Skeletal muscle satellite cell (primary cell): ENCODE measurements at regions not wholly inside any gene's neighbourhood (a gene's known extent, or its start where the extent isn't known, plus 50 kb on each side); places are given as distances from the start of the nearest gene placed in this dataset.
"Not testable (repeated sequence)": the region's sequence is repeated elsewhere in the genome, so short reads cannot be mapped to it uniquely, and the experiment has no call there.

Experiments used
- H3K27me3 ChIP-seq: 2 replicates; pipeline ENCODE4 v1.7.0; 2013; ENCODE audit warnings: low read length; ENCODE audit not compliant: control insufficient read depth, insufficient read depth
- H3K36me3 ChIP-seq: 2 replicates; pipeline ENCODE4 v1.7.0; 2013; ENCODE audit warnings: mild to moderate bottlenecking, control low read depth, low read length; ENCODE audit not compliant: insufficient read depth
- H3K4me1 ChIP-seq: 2 replicates; pipeline ENCODE4 v1.7.0; 2013; ENCODE audit warnings: low read length; ENCODE audit not compliant: control insufficient read depth, insufficient read depth
- H3K4me2 ChIP-seq: 2 replicates; pipeline ENCODE4 v1.7.0; 2013; ENCODE audit warnings: mild to moderate bottlenecking, low read length
- H3K4me3 ChIP-seq: 2 replicates; pipeline ENCODE4 v1.7.0; 2013; ENCODE audit warnings: low read length
- H3K9ac ChIP-seq: 2 replicates; pipeline ENCODE4 v1.7.0; 2013; ENCODE audit warnings: mild to moderate bottlenecking, low read depth, low read length, moderate library complexity
- H3K9me3 ChIP-seq: replicated peaks from 2 replicates; pipeline ENCODE4 v1.7.0; 2013; ENCODE audit warnings: mild to moderate bottlenecking, control low read depth, low read length

DNA sequence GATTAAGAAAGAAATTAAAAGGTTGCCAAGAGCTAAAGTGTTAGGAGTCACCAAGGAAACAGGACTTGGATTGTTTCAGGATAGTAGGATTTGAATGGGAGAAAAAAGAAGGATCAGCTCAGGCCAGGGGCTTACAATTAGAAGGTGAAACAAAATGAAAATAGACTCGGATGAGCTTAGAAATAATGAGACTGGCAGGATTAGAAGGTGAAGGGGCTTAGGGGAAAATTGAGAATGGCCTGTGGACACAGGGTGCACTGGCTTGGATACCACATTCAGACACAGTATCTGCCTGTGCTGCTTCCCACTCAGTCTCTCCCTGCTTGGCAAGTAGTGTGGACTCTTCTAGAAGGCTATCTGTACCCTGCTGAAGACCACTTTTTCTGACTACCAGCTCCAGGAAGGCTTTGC is 206.1 kb upstream of the ATP10A start:
- Histone ChIP-seq H3K27me3 (no peaks in the 10 kb centered on the region), H3K4me1 (no peaks in the 10 kb centered on the region), H3K4me3 (no peak overlapping the region), H3K36me3 (no peaks in the 10 kb centered on the region), H3K9ac (no peak overlapping the region), H3K4me2 (no peak overlapping the region), H3K9me3 (no peaks in the 10 kb centered on the region)

- Histone ChIP-seq H3K4me2 (no peak overlapping the region), H3K9ac (no peak overlapping the region), H3K36me3 (no peaks in the 10 kb centered on the region)
Measured at GRCh38 chr15:26066896-26067295, 203.8 kb upstream of the ATP10A start.

DNA sequence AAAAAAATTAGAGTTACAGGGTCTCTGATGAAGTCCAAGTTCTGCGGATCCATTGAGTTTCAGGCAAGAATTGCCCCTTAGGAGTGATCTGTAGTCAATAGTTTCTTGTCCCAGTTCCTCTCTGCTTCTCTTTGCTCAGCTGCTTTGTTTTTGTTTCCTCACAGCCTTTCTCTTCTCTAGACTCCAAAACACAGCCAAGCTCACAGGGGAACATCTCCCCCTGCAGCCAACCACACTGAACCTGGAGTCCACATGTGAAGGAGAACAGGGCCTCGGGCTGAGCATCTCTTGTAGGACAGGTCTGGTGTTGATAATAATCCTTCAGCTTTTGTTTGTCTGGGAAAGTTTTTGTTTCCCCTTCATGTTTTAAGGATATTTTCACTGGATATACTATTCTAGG is 202.6 kb upstream of the ATP10A start:
- no peaks in the 10 kb centered on the region for H3K27me3 ChIP-seq
- no peak overlapping the region for H3K4me2 ChIP-seq
- no peaks in the 10 kb centered on the region for H3K36me3 ChIP-seq
- no peak overlapping the region for H3K9ac ChIP-seq
- H3K4me3 ChIP-seq, result no peak overlapping the region
- no peaks in the 10 kb centered on the region for H3K9me3 ChIP-seq
- no peaks in the 10 kb centered on the region for H3K4me1 ChIP-seq

More at GRCh38 chr15:26066896-26067295, 203.8 kb upstream of the ATP10A start:
- no peaks in the 10 kb centered on the region for H3K9me3 ChIP-seq
- H3K4me3 ChIP-seq, result no peak overlapping the region
- H3K27me3 ChIP-seq, result no peaks in the 10 kb centered on the region
- H3K4me1 ChIP-seq, result no peaks in the 10 kb centered on the region

GRCh38 chr15:26061248-26061647 is 198.1 kb upstream of the ATP10A start:
- H3K36me3 ChIP-seq, result no peaks in the 10 kb centered on the region
- H3K27me3 ChIP-seq, result no peaks in the 10 kb centered on the region
- H3K4me1 ChIP-seq, result no peaks in the 10 kb centered on the region
- H3K9ac ChIP-seq, result no peak overlapping the region
- H3K9me3 ChIP-seq, result no peaks in the 10 kb centered on the region
- H3K4me2 ChIP-seq, result no peak overlapping the region
- H3K4me3 ChIP-seq, result no peak overlapping the region

GRCh38 chr15:26056766-26057165 is 193.6 kb upstream of the ATP10A start:
- H3K9ac ChIP-seq, H3K9me3 ChIP-seq, H3K4me2 ChIP-seq: not testable (repeated sequence)

GRCh38 chr15:26051761-26052675 is 188.9 kb upstream of the ATP10A start:
- Histone ChIP-seq H3K4me2 (no peak overlapping the region), H3K9me3 (no peaks in the 10 kb centered on the region), H3K27me3 (no peaks in the 10 kb centered on the region), H3K36me3 (no peaks in the 10 kb centered on the region), H3K4me3 (no peak overlapping the region), H3K4me1 (no peaks in the 10 kb centered on the region), H3K9ac (no peak overlapping the region)

More at GRCh38 chr15:26056766-26057165, 193.6 kb upstream of the ATP10A start:
- H3K27me3 ChIP-seq, H3K36me3 ChIP-seq, H3K4me3 ChIP-seq, H3K4me1 ChIP-seq: not testable (repeated sequence)

GRCh38 chr15:26050984-26051383 is 187.9 kb upstream of the ATP10A start:
- no peak overlapping the region for H3K9ac ChIP-seq
- no peaks in the 10 kb centered on the region for H3K36me3 ChIP-seq
- H3K4me1 ChIP-seq, result no peaks in the 10 kb centered on the region
- no peaks in the 10 kb centered on the region for H3K27me3 ChIP-seq
- H3K9me3 ChIP-seq, result no peaks in the 10 kb centered on the region
- no peak overlapping the region for H3K4me2 ChIP-seq
- no peak overlapping the region for H3K4me3 ChIP-seq

- H3K27me3 ChIP-seq, result no peaks in the 10 kb centered on the region
- H3K9me3 ChIP-seq, result no peaks in the 10 kb centered on the region
- H3K4me2 ChIP-seq, result no peak overlapping the region
- no peak overlapping the region for H3K4me3 ChIP-seq
- no peak overlapping the region for H3K9ac ChIP-seq
- no peaks in the 10 kb centered on the region for H3K36me3 ChIP-seq
- H3K4me1 ChIP-seq, result no peaks in the 10 kb centered on the region
Measured at GRCh38 chr15:26049900-26050657, 187.0 kb upstream of the ATP10A start.

DNA sequence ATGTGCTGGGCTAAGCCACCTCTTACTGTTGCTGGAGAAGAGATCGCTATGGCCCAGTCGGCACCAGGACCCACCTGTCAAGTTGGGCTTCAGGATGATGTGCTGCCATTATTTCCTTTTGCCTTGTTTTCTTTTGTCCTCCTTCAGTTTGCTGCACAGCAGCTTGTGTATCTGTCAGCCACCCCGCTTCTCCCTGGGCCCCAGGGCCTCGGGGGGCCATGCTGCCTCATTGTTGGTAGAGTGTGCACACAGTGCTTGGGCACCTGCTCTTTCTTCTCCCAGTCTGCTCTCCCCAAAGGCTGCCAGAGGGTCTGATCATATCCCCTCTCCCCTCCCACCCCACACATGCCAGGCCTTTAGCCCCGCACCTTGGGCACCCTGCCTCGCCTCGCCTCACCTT is 185.5 kb upstream of the ATP10A start:
- H3K4me3 ChIP-seq, result no peak overlapping the region
- H3K27me3 ChIP-seq, result no peaks in the 10 kb centered on the region
- H3K36me3 ChIP-seq, result no peaks in the 10 kb centered on the region
- no peaks in the 10 kb centered on the region for H3K9me3 ChIP-seq
- no peak overlapping the region for H3K4me2 ChIP-seq
- no peaks in the 10 kb centered on the region for H3K4me1 ChIP-seq
- no peak overlapping the region for H3K9ac ChIP-seq

DNA sequence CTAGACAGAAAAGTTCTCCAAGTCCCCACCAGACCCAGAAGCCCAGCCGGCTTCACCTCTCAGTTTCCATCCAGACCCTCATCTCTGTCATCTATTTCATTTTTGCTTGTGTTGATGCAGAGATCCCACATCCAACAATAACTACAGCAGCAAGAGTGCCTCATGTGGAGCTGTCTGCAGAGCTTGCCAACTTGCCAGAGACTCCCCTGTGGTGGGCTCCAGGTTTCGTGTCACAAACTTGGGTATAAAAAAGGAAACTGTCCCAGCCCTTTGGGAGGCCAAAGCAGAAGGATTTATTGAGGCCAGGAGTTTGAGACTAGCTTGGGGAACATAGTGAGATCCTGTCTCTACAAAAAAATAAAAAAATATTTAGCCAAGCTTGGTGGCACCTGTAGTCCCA is 182.4 kb upstream of the ATP10A start:
- H3K4me3 ChIP-seq, result no peak overlapping the region
- no peaks in the 10 kb centered on the region for H3K27me3 ChIP-seq
- no peaks in the 10 kb centered on the region for H3K4me1 ChIP-seq
- H3K9me3 ChIP-seq, result no peaks in the 10 kb centered on the region
- H3K9ac ChIP-seq, result no peak overlapping the region
- H3K36me3 ChIP-seq, result no peaks in the 10 kb centered on the region
- H3K4me2 ChIP-seq, result no peak overlapping the region

GRCh38 chr15:26043018-26043417 is 179.9 kb upstream of the ATP10A start:
- Histone ChIP-seq H3K4me1 (no peaks in the 10 kb centered on the region), H3K9me3 (no peaks in the 10 kb centered on the region), H3K4me2 (no peak overlapping the region), H3K4me3 (no peak overlapping the region), H3K9ac (no peak overlapping the region), H3K27me3 (no peaks in the 10 kb centered on the region), H3K36me3 (no peaks in the 10 kb centered on the region)
